Activated CD4-positive, alpha-beta T cell treated with anti-CD3 and anti-CD28 coated beads, Interleukin-2, Interleukin-4, amounts not matched to agents 100 ng/mL and 50 ng/mL, durations not matched to agents 16 hours and 8 hours (primary cell): ENCODE measurements at regions not wholly inside any gene's neighbourhood (a gene's known extent, or its start where the extent isn't known, plus 50 kb on each side); places are given as distances from the start of the nearest gene placed in this dataset.
"Not testable (repeated sequence)": the region's sequence is repeated elsewhere in the genome, so short reads cannot be mapped to it uniquely, and the experiment has no call there.

Experiments
- DNase-seq: peaks from one replicate; pipeline ENCODE4 v3.0.0-alpha.2; 2020; ENCODE audit warnings: low spot score

DNA sequence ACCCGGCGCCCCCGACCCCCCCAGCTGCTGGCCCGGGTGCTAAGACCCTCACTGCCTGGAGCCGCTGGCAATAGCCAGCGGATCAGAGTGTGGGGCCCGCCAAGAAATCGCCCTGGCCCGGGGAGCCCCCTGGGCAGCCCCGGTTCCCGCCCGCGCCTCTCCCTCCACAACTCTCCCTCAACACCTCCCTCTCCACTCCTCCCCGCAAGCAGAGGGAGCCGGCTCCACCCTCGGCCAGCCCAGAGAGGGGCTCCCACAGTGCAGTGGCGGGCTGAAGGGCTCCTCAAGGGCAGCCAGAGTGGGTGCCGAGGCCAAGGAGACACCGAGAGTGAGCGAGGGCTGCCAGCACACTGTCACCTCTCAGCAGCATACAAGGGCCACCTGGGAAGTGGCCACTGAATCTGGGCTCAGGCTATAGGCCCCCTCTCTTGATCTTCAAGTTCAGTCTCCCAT is 385.5 kb downstream of the SEC14L1 start:
- no peak for DNase-seq

DNA sequence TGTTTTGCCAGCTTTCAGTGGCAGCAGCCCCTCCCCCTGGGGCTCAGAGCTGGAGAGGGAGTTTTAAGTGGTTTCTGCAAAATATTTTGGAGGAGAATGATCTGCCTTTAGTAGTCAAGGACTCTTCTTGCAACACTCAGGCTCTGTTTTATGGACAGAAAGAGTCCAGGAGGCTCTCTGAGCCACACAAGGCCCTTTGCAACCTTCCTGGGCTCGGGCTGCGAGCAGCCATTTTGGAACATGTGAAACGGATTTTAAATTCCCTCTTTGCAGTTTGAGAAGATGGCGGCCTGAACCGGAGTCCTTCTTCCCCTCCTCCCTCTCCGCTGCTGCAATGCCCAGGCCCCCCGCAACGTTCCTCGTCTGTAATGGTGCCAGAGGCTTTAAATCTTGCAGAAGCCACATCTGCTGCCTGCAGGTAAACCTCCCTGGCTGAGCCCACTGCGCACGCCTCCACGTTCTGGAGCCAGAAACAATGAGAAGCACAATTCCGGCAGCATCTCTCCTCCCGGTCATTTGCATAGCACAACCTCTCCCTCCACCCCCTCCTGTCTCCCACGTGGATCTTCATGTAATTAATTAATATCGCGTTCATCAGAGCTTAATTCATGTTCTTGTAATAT is 386.1 kb downstream of the SEC14L1 start:
- DNase-seq = no peak

DNA sequence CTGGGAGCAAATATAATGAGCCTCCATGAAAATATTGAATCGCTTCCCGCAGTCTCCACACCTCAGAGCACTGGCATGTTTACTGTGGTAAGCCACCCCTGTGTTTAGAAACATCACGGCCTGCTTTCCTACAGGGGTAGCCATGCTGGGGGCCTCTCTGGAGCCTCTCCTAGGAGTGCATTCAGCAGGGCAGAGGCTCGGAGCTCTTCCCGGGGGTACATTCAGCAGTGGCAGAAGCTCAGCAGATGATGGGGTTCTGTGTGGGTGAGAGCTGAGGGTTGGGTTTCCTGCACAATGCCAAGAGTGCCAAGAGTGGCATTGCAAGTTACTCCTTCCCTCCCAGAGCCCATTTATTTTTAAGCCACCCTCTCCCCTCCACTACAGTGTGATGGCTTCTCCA is 386.6 kb downstream of the SEC14L1 start:
- DNase-seq = no peak

DNA sequence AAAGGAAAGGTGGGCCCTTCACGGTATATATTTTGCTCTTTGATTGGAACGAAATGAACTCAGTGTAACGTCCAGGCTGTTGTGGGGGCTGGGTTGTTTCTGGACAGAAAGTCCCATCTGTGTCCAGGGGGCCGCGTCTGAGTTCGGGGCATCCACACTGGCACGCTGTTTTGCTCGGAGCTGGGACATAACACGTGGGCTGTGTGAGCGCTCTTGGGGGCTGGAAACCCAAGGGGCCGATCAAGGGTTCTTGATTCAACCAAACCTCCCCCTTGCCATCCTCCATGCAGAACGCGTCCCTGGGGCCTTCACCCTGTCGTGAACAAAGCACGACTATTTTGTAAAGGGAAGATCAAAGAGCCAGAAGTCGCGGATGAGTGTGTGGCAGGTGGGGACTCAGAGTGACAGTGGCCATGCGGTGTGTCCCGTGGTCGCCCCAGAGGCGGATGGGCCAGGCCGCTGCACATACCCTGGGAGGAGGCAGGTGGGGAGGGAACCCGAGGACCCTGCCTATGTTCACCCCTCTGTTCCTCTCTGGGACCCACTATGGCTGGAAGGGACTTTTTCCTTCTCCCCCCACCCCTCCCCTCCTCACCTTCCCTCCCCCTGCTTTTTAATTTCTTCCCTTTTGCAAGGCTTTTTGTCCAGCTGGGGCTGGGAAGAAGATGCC is 387.2 kb downstream of the SEC14L1 start:
- DNase-seq = no peak

DNA sequence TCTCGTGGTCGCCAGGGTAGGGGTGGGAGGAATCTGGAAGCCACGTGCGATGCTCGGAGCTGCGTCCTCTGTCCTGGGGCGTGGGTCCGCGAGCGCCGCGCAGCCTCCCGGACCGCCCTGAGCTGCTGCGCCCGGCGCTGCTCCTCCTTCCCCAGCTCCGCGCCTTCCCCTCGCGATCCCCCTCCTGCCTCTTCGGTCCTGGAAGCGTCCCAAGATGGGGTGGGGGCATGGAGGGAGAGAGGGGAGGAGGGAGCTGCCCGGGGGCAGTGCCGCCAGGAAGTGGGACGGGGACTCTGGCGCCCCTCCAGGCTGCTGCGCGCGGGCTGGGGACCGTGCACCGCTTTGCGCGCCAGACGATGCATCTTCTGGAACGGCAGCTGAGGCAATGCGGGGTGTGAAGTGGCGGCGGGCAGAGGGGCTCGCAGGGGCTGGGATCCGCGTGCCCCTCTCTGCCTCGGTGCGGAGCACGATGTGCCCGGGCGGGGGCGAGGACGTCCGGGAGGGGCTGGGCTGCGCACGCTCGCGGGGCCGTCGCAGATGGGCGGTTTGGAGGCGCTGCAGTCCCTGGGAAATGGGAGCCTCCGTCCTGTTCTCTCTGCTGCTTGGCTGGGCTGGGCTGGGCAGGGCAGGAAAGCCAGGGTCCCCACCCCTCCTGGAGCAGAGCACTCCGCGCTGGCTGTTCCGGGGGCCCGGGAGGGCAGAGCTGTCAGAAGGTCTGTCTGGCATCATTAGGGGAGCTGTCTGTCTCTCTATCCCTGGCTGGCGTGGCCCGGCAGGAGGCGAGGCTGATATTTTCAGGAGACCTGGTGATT is 388.0 kb downstream of the SEC14L1 start:
- peak; percentile 14 for DNase-seq

DNA sequence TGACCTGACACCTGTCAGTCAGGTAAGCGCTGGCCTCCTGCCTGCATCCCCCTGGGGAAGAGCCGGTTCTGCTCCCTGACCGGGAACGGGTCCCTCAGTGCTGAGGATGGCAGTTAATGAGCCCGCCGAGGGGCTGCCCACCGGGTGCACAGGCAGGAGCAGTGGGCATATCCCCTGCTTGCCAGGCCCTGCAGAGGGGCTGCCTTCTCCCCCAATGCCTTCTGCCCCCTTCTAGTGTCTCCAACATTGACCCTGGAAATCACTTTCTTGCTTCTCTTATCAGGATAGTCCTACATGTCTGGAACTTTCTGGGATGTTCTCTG is 388.5 kb downstream of the SEC14L1 start:
- no peak for DNase-seq

DNA sequence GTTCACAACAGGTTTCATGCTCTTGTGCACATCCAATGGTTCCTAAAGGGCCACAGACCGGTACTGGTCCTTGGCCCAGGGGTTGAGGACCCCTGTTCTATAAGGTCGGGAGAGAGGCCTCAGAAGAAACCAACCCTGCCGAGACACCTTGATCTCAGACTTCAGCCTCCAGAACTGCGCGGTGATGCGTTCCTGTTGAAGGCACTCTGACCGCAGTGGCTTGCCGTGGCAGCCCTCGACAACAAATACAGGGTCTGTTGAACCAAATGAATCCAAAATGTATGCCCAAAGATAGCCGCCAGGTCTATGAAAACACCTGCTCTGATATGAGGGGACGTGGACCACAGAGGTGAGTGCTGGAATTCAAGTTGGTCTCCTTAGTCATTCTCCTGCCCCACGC is 389.8 kb downstream of the SEC14L1 start:
- no peak for DNase-seq

DNA sequence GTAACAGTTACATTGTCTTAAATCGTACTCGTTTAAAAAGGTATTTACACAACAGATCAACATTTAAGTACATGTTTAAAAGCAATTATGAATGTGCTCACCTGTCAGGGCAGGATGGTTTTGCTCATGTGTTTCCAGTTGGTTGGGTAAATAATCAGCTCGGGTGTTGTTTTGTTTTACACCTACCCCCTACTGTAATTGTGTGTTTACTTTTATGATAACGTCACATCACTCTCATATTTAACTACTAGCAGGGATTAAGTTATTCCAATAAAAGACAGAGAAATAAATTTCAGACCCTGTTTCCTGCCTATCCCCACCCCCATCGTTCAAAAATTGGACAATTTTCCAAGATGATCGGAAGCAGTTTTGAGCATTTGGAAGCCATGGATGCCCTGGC is 390.2 kb downstream of the SEC14L1 start:
- DNase-seq = no peak

DNA sequence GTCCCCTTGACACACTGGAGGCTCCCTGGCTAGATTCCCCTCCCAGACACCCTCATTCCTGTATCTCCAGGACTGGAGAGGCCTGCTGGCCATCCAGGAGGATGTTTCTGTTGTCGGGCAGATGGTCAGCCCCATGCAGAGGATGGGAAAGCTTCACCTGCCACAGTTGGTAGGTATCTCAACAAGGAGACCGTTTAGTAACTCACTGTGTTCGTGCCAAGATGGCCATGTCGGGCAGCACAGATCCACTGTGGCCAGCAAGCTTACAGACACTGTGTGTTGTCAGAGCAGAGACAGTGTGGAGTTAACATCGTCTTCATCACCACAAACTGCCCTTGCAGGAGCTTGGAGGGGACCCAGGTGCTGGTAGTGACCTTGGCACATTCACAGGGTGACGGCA is 390.9 kb downstream of the SEC14L1 start:
- no peak for DNase-seq

DNA sequence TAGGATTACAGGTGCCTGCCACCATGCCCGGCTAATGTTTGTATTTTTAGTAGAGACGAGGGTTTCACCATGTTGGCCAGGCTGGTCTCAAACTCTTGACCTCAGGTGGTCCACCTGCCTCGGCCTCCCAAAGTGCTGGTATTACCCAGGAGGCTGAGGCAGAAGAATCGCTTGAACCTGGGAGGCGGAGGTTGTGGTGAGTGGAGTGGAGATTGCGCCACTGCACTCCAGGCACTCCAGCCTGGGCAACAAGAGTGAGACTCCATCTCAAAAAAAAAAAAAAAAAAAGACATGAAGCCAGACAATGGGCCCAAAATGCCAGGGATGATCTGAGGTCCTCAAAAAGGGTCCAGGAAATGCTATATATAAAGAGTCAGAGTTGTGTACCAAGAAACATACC is 392.9 kb downstream of the SEC14L1 start:
- not testable (repeated sequence) for DNase-seq

DNA sequence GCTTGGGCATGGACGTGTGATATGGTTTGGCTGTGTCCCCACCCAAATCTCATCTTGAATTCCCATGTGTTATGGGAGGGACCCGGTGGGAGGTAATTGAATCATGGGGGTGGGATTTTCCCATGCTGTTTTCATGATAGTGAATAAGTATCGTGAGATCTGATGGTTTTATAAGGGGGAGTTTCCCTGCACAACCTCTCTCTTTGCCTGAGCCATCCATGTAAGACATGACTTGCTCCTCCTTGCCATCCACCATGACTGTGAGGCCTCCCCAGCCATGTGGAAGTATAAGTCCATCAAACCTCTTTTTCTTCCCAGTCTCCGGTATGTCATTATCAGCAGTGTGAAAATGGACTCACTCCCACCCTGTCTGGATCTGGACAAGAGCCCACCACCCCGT is 393.4 kb downstream of the SEC14L1 start:
- no peak for DNase-seq

DNA sequence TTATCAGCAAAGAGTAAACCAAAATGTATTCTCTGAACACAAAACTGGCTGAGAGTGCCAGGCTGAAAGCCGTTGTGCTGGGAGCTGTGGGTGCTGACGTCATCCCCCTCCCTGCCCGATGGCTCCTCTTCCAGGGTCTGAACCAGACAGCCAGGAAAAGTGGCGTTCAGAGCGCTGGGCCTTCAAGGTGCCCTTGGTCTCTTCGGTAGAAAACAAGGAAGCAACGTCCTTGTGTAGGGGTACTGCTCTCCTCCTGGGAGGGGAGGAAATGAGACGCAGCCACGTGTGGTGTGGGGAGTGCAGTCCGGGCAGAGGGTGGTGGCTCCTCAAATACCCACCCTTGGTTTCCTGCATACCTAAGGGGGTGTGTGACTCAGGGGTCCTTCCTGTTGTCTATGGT is 394.7 kb downstream of the SEC14L1 start:
- DNase-seq = no peak

DNA sequence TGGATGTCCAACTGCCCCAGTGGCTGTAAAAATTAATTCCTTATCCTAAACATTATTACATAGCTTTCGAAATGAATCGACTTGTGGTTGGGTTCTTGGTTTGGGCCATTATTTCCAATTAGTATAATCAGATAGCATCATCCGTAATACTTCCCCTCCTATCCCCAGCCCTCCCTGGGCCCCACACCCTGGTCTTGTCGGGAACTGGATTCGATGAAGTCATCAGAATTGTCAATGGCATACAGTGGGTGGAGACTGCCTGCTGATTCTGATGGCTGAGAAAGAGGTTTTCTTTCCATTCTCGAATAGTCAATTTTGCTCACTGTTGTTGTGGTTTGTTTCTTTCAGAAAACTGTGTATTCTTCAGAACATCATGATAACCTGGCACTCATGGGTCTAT is 395.1 kb downstream of the SEC14L1 start:
- DNase-seq = peak; percentile 16

DNA sequence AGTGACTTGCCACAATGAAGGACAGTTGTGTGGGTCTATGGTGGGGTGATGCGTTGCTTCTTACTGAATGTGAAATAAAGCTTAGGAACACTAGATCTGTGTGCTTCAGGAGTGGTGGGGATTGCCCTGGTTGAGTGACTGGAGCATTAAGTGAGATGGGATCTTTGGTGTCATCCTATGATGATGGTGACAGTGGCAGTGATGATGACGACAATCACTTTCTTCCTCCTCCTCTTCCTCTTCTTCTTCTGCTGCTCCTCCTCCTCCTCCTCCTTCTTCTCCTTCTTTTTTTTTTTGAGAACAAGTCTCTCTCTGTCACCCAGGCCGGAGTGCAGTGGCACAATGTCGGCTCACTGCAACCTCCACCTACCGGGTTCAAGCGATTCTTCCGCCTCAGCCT is 396.8 kb downstream of the SEC14L1 start:
- DNase-seq = no peak

DNA sequence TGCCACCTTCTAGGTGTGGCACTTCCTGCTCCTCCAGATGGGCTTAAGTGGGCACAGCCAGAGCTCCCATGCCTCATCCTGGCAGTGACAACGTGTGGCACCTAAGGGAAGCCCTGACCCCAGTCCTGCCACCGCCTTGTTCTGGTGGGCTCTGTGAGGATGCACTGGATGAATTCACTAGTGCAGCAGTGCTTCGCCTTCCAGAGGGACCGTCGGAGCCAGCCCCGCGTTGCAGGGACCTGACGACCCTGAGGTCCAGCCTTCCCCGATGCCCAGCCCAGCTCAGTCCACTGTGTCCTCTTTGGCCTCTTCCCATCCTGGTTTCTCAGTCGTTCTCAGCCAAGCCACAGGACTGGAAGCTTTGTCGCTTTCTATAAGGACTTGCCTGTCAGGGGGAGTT is 399.8 kb downstream of the SEC14L1 start:
- no peak for DNase-seq

DNA sequence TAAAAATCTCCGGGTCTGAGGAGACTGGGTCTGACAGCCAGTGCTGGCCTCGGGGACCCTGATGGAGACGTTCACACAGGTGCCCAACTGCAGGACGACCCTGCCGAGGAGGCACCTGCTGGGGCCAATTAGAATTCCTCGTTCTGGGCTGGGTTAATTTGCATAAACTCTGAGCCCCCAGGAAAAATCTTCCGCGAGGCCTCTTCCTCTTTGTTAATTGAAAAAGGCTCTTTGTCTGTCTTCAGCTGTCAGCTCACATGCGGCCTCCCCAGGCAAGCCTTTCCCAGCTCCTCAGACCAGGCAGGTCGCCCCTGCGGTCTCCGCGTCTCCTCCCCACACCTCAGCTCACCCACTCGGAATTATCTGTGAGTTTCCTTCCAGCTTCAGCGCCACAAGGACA is 400.2 kb downstream of the SEC14L1 start:
- DNase-seq = no peak

DNA sequence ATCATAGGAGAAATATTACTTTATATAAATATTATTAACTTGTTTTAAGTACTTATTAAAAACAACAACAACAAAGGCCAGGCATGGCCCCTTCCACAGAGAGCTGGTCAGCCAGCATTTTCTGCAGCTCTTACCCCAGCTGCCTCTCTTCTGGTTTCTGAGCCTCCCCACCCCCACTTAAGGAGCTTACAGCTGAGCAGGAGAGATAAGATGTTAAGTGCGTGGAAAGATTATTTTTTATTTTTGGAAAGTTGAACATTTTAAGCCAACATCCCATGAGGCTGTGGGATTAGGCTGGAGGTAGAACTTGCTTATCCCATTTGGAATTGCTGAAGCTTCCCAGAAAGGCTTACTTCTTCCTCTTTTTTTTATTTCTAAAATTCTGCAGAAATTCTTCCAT is 401.2 kb downstream of the SEC14L1 start:
- no peak for DNase-seq

DNA sequence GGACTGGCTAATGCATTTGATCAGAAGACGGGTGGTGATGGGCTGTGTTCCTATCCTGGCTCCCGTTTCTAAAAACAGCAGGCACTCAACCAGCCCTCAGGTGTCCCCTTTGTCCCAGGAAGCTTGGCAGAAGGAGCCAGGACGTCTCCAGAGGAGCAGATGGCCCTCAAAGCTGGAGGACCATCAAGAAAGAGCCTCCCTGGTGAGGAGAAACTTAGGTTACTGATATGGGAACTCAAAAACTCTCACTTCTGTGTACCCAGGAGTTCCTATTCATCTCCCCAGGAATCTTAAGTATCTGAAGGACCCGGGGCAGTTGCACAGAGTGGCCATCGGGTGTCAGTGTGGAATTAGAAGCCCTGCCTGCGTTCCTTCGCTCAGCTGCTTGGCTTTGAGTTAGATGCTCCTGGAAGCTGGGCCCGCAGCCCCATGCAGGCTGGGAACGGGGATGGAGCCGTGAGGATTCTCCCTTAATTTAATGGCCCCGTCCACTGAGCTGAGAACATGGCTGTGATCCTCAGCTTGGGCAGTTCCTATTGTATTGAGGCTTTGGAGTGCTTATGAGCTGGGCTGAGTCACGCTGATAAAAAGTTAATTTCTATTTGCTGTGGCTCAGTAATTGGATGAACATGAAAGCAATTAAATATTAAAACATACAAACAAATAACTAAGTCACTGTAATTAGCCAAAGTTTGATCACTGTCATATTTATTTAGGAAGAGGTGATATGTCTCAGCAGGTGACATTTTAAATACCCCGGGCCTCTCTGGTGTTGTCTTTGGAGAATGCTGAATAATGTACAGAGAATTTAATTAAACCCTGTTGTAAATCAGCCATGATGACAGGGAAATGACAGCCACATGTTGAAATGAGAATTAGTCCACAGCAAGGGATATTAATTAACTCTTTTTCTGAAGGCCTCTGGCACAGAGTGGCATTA is 402.1 kb downstream of the SEC14L1 start:
- DNase-seq = peak; percentile 65

DNA sequence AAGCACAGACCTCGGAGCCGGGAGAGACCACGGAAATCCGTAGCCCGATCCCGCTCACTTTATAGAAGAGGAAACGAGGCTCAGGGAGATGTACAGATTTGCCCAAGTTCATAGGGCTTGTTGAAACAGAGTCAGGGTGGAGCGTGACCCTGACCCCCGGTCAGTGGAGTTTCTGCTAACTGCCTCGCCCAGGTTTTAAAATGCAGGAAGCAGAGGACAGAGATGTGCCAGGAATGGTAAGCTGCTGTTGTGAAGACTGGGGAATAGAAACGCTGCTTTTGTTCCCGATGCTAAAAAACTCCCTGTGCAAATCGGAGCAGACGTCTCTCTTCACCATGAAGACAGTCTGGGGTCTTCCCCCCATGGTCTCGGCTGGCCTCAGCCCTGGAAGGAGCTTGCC is 403.0 kb downstream of the SEC14L1 start:
- no peak for DNase-seq

DNA sequence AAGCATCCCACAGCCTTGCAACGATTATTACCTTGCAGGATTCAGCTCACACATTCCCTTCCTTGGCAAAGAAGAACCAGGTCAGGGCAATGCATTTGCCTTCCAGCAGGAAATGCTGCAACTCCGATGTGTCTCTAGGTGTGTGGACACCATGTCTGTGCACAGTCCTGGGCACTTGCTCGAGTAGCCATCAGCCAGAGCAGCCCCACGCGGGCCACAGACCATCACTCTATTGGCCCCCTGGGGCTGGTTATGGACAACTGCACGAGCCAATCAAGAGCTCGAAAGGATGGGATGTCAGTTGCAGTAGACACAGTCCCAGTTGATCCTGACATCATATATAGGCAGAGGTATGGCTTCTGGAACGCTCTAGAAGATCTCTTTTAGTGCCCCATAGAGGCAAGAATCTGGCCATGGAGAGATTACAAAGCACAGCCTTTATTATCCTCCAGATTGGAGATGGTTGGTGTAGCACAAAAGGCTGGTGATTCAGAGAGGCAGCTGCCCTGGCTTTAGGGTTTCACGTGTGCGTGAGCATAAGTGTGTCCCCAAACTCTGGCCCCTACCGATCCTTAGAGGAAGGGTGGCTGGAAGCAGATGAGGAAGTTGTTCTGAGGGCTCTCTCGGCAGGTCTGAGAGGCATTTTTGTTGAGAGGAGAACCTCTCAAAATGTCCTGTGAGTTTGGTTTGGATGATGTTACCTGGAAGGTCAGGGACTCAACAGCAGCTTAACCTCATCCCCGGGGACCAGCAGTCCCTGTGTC is 403.8 kb downstream of the SEC14L1 start:
- DNase-seq = no peak

DNA sequence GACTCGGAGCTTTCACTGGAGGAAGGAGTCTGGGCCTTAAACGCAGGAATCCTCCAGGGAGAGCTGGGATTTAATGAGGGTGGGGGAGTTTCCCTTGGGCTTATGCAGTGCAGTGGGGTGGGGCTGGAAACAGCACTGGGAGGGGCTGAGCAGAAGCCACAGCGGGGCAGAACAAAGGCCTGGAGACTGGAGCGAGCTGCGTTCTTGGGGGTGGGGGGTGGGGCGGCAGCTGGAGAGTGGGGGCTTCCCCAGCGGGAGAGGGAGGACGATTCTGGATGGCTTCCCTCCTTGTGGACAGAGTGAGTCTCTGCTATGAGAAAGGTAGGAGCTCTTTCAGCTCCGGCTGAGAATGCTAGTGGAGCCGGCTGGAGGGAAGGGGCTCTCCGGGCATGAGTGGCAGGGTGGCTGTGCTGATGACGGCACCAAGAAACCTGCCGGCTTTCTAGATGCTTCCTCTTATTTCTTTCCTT is 406.0 kb downstream of the SEC14L1 start:
- DNase-seq = no peak
